ENCODE measurements at regions not wholly inside any gene's neighbourhood (a gene's known extent, or its start where the extent isn't known, plus 50 kb on each side); places are given as distances from the start of the nearest gene placed in this dataset.
"Not testable (repeated sequence)": the region's sequence is repeated elsewhere in the genome, so short reads cannot be mapped to it uniquely, and the experiment has no call there.

GRCh38 chr16:8187782-8188372, 402.4 kb downstream of the TMEM114 start:
- no peak for DNase-seq (ENCODE audit: low spot score)

GRCh38 chr16:8184854-8185253, 405.5 kb downstream of the TMEM114 start:
- DNase-seq (ENCODE audit: low spot score), result no peak

GRCh38 chr16:8183176-8184099, 406.9 kb downstream of the TMEM114 start:
- DNase-seq (ENCODE audit: low spot score), result no peak

- no peak for DNase-seq (ENCODE audit: low spot score)
These were observed 407.6 kb downstream of the TMEM114 start for GRCh38 chr16:8182761-8183160.

- no peak for DNase-seq (ENCODE audit: low spot score)
These were observed 410.7 kb downstream of the TMEM114 start for GRCh38 chr16:8179615-8180014.

GRCh38 chr16:8178271-8178670, 412.0 kb downstream of the TMEM114 start:
- no peak for DNase-seq (ENCODE audit: low spot score)

GRCh38 chr16:8175411-8175810, 414.9 kb downstream of the TMEM114 start:
- no peak for DNase-seq (ENCODE audit: low spot score)

- DNase-seq (ENCODE audit: low spot score), result peak; percentile 47
These were observed 417.1 kb downstream of the TMEM114 start for GRCh38 chr16:8173111-8173644.

GRCh38 chr16:8172551-8172950, 417.8 kb downstream of the TMEM114 start:
- DNase-seq (ENCODE audit: low spot score), result no peak

- DNase-seq (ENCODE audit: low spot score), result no peak
These were observed 422.3 kb downstream of the TMEM114 start for GRCh38 chr16:8168016-8168415.

GRCh38 chr16:8167436-8167835, 422.9 kb downstream of the TMEM114 start:
- no peak for DNase-seq (ENCODE audit: low spot score)

- DNase-seq (ENCODE audit: low spot score), result no peak
These were observed 432.3 kb downstream of the TMEM114 start for GRCh38 chr16:8158051-8158450.

- DNase-seq (ENCODE audit: low spot score), result no peak
These were observed 435.0 kb downstream of the TMEM114 start for GRCh38 chr16:8155275-8155674.

GRCh38 chr16:8146256-8147012, 443.9 kb downstream of the TMEM114 start:
- DNase-seq (ENCODE audit: low spot score), result no peak

GRCh38 chr16:8138666-8139065, 451.6 kb downstream of the TMEM114 start:
- no peak for DNase-seq (ENCODE audit: low spot score)

- no peak for DNase-seq (ENCODE audit: low spot score)
These were observed 452.7 kb downstream of the TMEM114 start for GRCh38 chr16:8137606-8138005.

- DNase-seq (ENCODE audit: low spot score), result no peak
These were observed 460.1 kb downstream of the TMEM114 start for GRCh38 chr16:8130197-8130596.

GRCh38 chr16:8127070-8127469, 463.2 kb downstream of the TMEM114 start:
- DNase-seq (ENCODE audit: low spot score), result no peak

GRCh38 chr16:8126313-8126712, 464.0 kb downstream of the TMEM114 start:
- DNase-seq (ENCODE audit: low spot score), result no peak

- DNase-seq (ENCODE audit: low spot score), result no peak
These were observed 470.3 kb downstream of the TMEM114 start for GRCh38 chr16:8120001-8120400.

GRCh38 chr16:8115814-8116213, 474.5 kb downstream of the TMEM114 start:
- DNase-seq (ENCODE audit: low spot score), result no peak

- not testable (repeated sequence) for DNase-seq (ENCODE audit: low spot score)
These were observed 475.4 kb downstream of the TMEM114 start for GRCh38 chr16:8114941-8115340.
